Muscle of back (tissue), 3 donors: ENCODE measurements at regions not wholly inside any gene's neighbourhood (a gene's known extent, or its start where the extent isn't known, plus 50 kb on each side); places are given as distances from the start of the nearest gene placed in this dataset.
"Not testable (repeated sequence)": the region's sequence is repeated elsewhere in the genome, so short reads cannot be mapped to it uniquely, and the experiment has no call there.

Experiments
- DNase-seq, 3 donors: peaks; one replicate each; pipeline versions ENCODE4 v3.0.0 to v3.0.0-alpha.2; 2013

DNA sequence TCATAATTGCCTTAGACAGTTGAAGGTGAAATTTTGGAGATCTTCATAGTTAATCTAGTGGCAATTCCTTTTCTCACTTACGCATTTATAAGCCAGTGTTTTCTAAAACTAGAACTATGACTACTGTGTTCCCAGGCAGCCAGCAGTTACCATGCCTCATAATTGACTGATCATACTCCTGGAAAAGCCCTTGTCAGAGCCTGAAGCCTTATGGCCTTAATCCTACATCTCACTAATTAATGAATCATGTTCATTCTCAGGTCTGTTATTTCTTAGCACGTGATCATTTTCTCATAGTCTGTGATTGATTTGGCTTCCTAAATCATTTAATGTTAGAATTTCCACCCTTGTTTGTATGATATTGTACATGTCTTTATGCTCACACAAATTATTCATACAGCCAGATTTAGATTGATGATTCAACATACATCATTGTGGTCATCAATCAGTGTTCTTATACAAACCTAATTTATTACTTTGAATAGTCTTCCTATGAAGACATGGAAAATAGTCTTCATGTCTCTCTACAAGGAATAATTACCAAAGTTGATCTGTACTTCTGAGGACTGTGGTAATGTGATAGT lies 132.6 kb upstream of the ASCC3 start:
- no peak for DNase-seq

DNA sequence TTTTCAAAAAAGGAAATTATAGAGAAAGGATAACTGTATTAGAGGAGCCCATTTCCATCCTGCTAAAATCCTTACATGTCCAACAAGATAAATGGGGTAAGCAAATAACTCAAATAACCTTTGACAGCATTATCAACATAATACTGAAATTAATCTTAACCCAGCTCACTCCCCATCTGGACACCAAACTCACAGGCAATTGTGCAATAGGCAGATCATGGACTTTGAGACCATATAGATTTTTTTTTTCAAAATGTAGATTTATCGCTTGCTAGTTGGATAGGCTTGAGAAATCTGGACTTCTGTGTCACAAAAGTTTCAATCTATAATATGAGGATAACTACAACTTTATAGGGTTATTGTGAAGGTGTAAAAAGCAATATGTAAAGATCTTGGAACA lies 134.4 kb upstream of the ASCC3 start:
- DNase-seq, result no peak

DNA sequence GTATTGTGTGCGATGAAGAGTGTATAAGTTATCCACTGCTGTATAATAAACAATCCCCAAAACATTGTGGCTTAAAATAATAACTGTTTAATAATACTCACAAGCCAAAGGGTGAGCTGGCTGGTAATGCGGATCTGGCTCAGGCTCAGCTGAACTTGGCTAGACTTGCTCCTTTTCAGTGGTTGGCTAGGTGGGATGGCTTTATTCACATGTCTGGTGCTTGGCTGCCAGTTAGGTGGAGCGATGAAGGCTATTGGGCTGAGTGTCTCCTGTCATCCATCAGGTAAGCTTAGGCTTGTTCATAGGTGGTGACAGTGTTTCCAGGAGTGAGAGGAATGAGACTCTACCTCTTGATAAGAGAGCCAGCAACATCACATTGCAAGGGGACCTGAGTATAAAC lies 135.0 kb upstream of the ASCC3 start:
- no peak for DNase-seq

DNA sequence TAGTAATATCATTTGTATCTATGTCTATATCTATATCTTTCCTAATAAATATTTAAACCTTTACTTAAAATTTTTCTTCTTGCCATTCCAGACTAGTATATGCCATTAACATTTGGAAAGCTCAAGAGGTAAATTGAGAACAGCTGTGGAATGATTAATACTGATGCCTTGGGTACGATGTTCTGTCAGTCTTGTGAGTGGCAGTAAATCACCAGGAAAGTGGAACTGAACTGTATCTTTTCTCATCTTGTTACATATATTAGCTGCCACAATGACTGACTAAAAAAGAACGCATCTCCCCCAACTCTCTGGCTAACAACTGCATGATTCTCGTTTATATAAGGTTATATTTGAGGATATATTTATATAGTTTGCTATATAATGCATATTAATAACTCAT lies 137.0 kb upstream of the ASCC3 start:
- no peak for DNase-seq

DNA sequence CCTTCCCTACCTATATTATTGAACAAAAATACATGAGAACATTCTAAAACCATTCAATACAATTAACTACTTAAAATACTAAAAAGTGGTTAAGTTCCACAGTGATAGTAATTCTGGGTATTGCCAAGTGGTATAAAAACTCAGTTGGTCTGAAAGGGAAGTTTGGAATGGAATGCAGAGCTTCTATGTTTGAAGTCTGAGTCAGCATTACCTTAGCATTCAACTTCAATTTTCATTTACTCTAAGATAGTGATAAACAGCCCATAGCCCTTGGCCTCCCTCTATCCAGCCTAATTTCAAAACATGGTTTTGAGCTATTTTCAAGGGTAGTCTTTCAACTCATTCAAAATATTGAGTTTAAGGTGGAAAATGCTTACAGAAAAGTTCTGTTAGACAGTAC lies 140.4 kb upstream of the ASCC3 start:
- DNase-seq, result no peak

DNA sequence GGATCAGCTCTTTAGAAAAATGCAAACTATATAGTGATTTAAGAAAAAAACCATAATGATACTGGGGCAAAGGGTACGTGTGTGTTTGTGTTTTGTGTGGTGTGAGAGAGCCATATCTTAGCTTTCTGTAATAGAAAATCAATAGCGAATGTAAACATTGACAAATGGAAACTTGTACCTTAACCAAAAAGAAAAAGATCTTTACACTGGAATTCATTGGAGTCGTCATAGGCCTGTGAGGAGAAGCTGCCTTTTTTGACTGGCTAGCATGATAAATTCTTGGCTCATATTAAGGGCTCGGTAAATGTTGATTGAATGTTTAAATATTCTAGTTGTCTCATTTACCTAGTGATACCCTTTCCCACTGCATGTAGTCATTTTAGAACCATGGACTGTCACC lies 161.8 kb upstream of the ASCC3 start:
- DNase-seq, result no peak

DNA sequence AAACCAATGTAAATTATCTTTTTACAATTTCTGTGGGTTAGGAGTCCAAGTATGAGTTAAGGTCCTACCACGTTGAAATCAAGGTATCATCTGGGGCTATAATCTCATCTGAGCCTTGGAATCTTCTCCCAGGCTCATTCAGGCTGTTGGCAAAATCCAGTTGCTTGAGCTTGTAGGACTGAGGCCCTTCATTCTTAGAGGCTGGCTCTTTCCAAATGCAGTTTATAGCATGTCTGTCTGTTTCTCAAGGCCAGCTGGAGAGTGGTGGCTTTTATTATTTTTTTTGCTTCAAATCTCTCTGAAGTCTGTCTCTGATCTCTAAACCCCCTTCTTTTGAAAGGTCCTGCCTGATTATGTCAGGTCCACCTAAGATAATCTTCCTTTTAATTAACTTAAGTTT lies 177.2 kb upstream of the ASCC3 start:
- DNase-seq, result no peak

DNA sequence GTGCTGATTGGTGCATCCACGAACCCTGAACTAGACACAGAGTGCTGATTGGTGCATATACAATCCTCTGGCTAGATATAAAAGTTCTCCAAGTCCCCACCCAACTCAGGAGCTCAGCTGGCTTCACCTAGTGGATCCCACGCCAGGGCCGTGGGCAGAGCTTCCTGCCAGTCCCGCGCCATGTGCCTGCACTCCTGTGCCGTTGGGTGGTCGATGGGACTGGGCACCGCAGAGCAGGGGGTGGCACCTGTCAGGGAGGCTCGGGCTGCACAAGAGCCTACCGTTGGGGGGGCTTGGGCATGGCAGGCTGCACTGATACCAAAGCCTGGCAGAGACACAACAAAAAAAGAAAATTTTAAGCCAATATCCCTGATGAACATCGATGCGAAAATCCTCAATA lies 185.4 kb upstream of the ASCC3 start:
- DNase-seq, result no peak

DNA sequence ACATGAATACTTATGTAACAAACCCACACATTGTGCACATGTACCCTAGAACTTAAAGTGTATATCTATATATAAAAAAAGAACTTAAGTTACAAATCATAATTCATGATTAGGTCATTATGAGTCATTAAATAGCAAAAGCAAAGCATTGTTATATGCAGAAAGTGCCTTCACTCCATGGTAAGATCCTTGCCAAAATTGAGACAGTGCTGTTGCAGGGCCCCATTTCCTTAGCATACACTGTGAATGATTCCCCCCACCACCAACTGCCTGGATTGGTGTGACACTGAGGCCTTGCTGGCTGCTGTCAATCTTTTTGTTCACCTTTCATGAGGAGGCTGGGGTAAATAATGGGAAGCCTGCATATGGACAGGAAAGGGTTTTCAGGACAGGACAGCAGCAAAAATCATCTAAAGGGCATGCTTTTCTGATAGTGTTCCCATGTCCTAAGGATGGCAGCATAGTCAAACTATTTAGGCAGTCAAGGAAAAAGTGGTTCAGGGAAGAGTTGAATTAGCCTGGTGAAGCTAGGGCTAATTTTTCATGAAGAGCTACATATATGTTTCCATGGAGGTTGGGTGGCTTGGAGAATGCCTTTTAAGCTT lies 188.2 kb upstream of the ASCC3 start:
- no peak for DNase-seq

DNA sequence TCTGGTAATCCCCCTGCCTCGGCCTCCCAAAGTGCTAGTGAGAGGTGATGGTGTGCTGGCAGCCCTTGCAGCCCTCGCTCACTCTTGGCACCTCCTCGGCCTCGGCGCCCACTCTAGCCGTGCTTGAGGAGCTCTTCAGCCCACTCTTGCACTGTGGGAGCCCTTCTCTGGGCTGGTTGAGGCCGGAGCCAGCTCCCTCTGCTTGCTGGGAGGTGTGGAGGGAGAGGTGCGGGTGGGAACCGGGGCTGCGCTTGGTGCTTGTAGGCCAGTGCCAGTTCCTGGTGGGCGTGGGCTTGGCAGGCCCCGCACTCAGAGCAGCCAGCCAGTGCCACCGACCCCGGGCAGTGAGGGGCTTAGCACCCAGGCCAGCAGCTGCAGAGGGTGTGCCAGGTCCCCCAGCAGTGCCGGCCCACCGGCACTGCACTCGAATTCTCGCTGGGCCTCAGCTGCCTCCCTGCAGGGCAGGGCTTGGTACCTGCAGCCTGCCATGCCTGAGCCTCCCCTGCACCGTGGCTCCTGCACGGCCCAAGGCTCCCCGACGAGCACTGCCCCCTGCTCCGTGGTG lies 189.0 kb upstream of the ASCC3 start:
- no peak for DNase-seq

DNA sequence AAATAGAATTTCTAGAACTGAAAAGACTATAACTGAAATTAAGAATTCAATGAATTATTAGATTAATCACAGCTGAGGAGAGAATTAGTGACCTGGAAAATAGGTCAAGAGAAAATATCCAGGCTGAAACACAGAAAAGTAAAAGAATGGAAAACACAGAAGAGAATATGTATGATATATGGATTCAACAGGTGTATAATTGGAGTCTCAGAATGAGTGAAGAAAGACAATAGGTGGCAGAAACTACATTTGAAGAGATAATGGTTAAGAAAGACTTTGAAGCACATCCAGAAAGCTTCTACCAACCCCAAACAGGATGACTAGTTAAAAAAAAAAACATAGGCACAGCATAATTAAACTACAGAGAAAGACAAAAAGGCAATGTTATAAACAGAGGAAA lies 196.2 kb upstream of the ASCC3 start:
- DNase-seq, result no peak

DNA sequence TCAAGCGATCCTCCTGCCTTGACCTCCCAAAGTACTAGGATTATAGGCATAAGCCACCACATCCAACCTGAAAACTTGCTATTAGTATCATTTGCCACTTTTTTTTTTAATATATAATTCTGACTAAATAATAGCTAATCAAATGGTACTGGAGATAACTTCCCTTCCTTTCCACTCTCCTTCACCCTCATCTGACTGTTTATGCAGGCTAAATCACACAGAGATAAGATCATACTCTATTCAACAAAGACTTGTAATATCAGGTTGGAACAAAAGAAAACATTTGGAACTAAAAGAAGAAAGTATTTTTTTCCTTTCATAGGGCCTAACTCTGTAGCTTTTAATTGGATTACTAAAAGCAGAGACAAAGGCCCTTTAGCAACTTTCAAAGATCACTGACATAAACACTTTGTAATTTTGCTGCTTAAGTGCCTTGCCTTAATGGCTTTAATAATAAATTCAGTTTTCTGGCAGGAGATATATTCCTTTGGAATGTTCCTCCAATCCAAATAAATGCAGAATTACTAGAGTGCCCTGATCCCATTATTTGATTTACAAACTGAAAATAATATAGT lies 198.7 kb upstream of the ASCC3 start:
- no peak for DNase-seq

DNA sequence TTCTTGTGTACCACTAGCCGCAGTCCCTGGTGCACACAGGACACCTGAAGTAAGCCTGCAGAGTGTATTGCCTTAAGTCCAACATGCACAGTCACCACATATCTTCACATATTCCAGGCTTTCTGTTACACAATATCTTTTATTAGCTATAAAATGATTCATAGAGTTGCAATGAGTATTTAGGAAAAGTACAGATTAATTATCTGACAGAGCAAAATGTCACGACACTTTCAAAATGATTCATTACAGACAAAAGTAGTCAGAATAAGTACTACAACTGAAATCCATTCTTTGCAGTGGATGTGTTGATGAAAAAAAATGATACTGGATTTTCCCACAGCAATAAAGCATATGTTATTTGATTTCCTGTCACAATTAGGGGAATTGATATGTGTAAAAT lies 199.5 kb upstream of the ASCC3 start:
- DNase-seq, result peak in 1 of 3 donors; percentile 20

DNA sequence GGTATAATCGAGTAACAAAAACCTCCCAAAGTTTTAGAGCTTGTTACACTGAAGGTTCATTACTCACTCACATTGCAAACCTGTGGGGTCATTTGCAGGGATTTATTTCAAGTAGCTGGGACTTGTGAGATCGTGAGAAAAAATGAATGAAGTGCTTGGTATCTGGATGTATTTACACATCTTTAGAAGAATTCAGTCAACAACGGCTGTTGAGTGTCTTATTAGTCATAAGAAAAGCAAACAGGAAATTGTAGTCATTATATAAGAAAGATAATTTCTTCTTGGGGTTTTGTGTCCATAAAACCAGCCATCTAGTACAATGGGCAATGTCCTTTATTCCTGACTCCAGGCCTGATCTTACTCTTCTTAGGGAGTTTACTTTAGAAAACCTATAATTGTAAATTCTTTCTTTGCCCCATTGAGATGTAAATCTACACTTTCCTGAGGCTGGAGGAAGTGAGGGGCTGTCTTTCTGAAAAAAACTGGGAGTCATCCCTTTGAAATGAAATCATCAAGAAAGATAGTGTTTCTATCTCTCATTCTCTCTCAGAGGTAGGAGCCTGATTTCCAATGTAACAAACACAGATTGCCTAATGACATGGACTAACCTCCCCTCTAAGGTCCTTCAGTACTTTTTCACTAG lies 202.5 kb upstream of the ASCC3 start:
- peak in 1 of 3 donors; percentile 28 for DNase-seq

DNA sequence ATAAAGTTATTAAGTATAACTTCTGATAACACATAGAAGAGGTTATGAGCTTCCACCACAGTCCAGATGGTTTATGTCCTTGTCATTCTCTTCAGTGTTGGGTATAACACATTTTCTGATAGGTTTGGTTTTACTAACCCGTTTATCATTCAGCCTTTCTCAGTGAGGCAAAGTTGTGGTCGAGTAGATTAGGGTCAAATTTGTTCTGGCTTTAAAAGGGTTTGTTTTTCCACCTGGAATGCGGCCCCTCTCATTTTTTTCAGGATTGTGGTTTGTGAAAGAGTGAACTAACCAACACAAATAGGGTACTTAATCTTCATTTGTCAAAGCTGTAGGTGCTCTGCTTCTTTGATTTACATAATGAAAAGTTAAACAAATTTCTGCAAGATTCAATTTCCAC lies 204.2 kb upstream of the ASCC3 start:
- no peak for DNase-seq

DNA sequence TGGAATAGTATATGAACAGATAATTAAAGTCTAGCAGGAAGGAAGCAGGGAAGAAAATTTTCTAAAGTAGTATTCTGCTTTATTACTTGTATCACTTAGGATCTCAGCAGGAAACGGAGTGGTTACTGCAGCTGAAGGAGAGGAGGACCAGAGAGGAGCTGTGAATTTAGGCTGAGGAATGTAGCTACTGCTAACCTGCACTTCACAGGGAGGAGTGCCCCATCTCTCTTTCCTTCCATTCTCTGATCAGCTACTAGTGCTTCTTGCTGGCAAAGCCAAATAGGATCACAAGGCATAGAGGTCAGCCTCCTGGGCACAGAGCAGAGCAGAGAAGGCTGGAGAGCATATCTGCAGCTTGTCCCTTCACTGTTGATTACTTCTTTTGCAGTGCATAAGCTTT lies 205.3 kb upstream of the ASCC3 start:
- no peak for DNase-seq

DNA sequence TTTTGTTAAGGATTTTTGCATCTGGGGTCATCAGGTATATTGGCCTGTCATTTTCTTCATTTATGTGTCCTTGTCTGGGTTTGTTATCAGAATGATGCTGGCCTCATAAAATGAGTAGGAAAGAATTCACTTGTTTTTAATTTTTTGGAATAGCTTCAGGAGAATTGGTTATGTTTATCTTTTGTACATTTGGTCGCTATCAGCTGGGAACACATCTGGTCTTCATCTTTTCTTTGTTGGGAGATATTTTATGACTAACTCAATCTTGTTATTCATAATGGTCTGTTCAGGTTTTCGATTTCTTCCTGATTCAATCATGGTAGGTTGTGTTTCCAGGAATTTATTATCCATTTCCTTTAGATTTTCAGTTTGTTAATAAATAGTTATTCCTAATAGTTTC lies 207.5 kb upstream of the ASCC3 start:
- no peak for DNase-seq

DNA sequence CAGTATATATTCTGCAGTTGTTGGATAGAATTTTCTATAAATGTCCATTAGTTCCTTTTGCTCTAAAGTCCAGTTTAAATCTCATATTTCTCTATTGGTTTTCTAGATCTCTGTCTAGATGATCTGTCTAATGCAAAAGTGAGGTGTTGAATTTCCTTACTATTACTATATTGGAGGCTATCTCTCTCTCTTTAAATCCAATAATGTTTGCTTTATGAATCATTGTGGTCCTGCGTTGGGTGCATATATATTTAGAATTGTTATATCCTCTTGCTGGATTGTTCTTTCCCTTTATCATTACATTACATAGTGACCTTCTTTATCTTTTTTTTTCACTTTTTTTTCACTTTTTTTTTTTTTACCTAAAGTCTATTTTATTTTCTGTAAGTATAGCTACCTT lies 208.5 kb upstream of the ASCC3 start:
- no peak for DNase-seq

DNA sequence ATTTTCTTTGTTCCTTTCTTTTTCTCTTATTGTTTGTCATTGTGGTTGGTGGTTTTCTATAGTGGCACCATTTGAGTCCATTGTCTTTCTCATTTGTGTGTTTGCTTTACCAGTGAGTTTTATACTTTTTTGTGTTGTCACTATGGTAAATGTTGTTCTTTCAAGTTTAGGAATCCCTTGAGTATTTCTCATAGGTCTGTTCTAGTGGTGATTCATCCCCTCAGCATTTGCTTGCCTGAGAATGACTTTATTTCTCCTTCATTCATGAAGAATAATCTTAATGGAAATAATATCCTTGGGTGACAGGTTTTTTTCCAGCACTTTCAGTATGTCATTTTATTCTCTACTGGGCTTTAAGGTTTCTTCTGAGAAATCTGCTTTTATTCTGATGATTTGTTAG lies 209.2 kb upstream of the ASCC3 start:
- no peak for DNase-seq

DNA sequence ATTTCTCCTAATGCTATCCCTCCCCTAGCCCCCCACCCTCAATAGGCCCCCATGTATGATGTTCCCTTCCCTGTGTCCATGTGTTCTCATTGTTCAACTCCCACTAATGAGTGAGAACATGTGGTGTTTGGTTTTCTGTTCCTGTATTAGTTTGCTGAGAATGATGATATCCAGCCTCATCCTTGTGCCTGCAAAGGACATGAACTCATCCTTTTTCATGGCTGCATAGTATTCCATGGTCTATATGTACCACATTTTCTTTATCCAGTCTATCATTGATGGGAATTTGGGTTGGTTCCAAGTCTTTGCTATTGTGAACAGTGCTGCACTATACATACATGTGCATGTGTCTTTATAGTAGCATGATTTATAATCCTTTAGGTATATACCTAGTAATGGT lies 217.5 kb upstream of the ASCC3 start:
- not testable (repeated sequence) for DNase-seq

DNA sequence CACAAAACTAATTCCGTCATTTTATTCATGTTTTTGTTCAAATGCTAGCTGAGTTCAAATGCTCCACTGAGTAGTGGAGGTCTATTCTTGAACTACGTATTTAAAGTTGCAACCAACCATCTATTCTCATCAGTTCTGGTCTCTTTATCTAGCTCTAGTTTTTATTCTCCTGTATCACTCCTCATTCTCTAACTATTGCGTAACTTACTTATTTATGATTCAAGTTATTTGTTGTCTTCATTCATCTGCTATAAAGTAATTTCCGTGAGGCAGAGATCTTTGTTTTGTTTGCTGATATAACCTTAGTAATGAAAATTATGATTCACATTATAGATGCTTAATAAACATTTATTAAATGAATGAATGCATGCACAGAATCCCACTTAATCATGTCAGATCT lies 221.6 kb upstream of the ASCC3 start:
- DNase-seq, result no peak

DNA sequence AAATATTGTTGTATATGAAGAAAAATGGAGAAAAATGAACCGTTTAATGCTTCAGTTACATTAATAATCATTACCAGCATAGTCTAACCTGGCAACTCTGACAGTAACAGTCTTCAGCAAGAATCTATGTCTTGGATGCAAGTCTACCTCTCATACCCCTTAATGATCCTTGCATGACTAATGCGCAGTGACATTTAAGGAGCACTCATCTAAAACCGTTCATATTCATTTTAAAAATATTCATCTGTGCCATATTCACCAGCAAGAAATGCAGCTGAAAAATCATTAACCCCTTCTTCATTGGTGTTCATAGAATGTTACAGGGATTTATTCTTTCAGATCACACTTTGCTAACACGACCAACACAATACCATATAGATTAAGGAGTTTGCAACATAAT lies 227.2 kb upstream of the ASCC3 start:
- no peak for DNase-seq

DNA sequence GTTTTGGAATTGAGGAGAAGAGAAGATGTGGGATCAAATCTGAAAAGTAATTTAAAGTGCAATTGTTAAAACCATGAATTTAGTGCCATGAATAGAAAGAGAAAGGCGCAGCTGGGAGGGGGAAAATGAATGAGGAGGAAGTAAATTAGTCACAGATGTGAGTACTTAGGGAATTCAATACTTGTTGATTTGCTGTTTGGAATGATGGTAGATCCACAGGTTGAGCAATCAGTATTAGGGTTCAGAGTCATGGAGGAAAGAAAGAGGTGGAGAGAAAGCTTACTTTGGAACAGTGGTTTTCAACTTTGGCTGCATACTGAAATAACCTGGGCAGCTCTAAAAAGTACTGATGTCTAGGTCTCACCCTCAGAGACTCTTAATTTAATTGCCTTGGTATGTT lies 229.7 kb upstream of the ASCC3 start:
- DNase-seq, result no peak
